SU-DHL-6 (cell line): ENCODE measurements at regions not wholly inside any gene's neighbourhood (a gene's known extent, or its start where the extent isn't known, plus 50 kb on each side); places are given as distances from the start of the nearest gene placed in this dataset.

Experiments used
- CTCF ChIP-seq: fragments of 200-600 bp; sonication (generic); IDR thresholded peaks from one replicate; pipeline ENCODE4 v1.5.1; 2017; ENCODE audit warnings: antibody characterized with exemption, mild to moderate bottlenecking, low read length, moderate library complexity; ENCODE audit not compliant: insufficient read depth, poor library complexity, severe bottlenecking
- EZH2phosphoT487 ChIP-seq: fragments of 200-600 bp; sonication (generic), shearing (Covaris generic); conservative IDR thresholded peaks from 2 replicates; pipeline ENCODE4 v1.6.1; 2018; ENCODE audit warnings: mild to moderate bottlenecking, antibody characterized with exemption, low read length, moderate library complexity, mixed read lengths

- TF ChIP-seq CTCF (no peak), EZH2phosphoT487 (no peak)
These were observed 857.8 kb downstream of the C12orf50 start for GRCh38 chr12:87171356-87171755.
